Activated T-cell treated with anti-CD3 and anti-CD28 coated beads, Interleukin-2, amount 50 U/mL, for 1 hour (primary cell): ENCODE measurements at regions not wholly inside any gene's neighbourhood (a gene's known extent, or its start where the extent isn't known, plus 50 kb on each side); places are given as distances from the start of the nearest gene placed in this dataset.

Experiments used
- DNase-seq: peaks from one replicate; pipeline ENCODE4 v3.0.0-alpha.2; 2020

GRCh38 chr5:166373817-166374216 lies 1917.6 kb upstream of the WWC1 start:
- no peak for DNase-seq

- DNase-seq, result no peak
These were observed 1913.7 kb upstream of the WWC1 start for GRCh38 chr5:166377756-166378155.

GRCh38 chr5:166379517-166379916 lies 1911.9 kb upstream of the WWC1 start:
- no peak for DNase-seq

- no peak for DNase-seq
These were observed 1909.4 kb upstream of the WWC1 start for GRCh38 chr5:166382031-166382430.

DNA sequence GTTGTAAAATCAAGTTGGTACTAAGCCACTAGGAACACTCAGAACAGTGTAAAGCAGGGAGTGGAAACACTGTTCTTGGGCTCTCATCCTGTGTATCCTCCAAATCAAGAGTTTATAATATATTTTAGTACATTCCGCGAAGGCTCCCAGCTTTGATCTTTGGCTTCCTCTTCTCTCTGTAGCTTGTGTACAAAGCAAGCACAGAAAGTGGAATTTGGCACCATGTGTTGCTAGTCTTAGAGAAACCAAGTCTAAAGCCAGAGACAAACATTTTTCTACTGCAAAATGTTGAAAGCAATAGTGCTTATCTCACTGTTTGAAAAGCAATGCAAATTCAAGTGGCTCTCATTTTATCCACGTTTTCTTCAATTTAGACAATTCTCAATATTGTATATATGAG lies 1893.3 kb upstream of the WWC1 start:
- DNase-seq, result no peak

- no peak for DNase-seq
These were observed 1891.7 kb upstream of the WWC1 start for GRCh38 chr5:166399781-166400180.

DNA sequence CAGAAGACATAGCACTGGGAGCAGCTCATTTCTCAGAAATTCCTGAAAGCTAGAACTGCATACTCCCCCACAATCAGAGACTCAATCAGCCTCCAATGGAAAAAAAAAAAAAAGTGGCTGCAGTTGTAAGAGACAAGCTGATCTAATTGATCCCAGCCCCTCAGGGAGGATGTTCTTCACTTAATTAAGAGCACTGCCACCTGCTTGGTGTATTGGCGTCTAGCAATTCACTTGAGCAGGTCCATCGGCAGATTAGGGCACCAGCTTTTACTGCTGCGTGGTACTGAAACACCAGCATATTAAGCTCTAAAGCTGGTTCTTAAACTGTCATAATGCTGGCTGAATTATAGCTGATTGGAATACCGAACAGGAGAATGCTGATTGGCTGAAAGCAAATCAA lies 1890.1 kb upstream of the WWC1 start:
- no peak for DNase-seq

DNA sequence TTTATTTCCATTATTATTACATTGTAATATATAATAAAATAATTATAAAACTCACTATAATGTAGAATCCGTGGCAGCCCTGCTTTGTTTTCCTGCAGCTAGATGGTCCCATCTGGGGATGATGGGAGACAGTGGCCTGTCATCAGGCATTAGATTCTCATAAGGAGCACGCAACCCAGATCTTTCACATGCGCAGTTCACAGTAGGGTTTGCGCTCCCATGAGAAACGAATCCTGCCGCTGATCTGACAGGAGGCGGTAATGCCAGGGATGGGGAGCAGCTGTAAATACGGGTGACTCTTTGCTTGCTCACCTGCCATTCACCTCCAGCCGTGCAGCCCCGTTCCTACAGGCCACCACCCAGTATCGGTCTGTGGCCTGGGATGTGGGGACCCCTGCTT lies 1879.3 kb upstream of the WWC1 start:
- no peak for DNase-seq

DNA sequence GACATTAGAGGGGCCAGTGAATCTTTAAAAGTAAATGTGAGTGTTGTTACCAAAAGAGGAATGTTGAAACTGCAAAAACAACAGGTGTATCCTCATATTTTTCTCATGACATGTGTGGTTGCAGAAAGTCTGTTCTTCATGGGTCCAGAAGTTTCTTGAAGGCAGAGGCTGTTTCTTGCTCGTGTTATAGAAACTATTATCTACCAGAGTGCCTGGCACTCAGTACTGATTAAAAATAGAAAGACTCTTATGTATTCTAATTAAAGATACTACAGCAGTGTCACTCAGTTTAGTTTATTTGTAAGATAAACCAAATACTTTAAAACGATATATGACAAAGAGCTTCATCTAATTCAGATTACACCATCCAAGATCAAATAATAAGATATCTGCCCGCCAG lies 1864.2 kb upstream of the WWC1 start:
- no peak for DNase-seq

- DNase-seq, result no peak
These were observed 1863.1 kb upstream of the WWC1 start for GRCh38 chr5:166428264-166428803.

DNA sequence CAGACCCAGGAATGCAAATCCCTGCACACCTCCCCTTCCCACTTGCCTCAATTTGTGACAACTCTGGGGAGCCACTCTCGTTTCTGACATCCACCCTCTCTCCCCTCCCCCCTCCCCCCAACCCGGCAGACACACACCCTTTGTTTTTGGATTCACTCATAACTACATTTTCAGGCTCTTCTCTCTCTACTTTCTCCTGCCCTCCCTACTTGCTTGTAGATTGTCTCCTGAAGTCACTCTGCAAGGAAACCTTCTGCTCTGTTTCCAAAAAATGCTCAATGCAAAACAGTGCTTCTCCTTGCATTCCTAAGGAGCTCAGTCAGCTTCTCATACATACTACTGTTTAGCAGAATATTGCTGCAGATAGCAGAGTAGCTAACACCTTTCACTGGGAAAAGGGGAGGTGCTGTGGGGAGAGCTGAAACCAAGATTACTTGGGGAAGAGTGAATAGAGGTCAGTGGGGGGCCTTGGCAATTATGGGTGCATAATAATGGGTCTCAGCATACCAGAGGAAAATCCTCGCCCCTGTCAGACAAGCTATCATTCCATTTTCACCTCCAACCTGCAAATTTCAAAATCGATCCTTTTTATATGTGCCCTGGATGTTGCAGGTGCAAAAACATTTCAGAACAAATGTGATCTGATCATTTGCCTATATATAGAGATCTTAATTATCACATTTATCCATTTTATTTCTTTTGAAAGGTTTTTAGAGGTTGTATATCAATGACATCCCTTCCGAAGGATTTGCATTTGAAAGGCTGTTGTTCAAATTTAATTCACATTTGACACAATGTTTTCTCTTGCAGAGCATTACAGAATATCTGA lies 1860.7 kb upstream of the WWC1 start:
- no peak for DNase-seq

GRCh38 chr5:166431456-166431855 lies 1860.0 kb upstream of the WWC1 start:
- DNase-seq, result no peak

DNA sequence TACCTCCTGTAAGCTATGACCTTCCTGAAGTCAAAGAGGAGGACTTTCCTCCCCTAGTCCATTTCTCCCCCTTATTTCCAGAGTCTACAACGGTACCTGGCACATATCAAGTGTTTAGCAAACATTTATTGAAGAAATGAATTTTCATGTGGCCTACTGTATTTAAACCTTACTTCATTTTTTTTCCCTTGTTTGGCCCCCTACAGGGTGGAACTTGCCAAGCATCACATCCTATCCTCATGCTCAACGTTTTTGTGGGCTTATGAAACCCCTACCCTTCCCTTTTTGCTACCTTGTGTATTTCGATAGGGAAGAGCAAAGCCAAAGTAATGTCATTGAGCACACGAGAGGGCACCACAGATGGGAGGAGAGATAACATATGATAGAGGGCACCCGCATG lies 1857.8 kb upstream of the WWC1 start:
- no peak for DNase-seq

GRCh38 chr5:166436872-166437271 lies 1854.6 kb upstream of the WWC1 start:
- DNase-seq, result no peak

DNA sequence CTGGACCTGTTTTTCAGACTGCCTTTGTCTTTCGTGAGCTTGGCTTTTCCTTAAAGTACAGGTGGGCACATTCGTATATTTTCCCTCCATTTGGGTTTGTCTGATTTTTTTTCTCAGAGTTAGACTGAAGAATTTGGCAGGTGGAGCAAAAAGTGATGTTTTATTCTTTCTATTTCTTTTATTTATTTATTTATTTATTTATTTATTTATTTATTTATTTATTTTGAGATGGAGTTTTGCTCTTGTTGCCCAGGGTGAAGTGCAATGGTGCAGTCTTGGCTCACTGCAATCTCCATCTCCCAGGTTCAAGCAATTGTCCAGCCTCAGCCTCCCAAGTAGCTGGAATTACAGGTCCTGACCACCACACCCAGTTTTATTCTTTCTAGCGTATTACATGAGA lies 1805.1 kb upstream of the WWC1 start:
- no peak for DNase-seq

GRCh38 chr5:166488560-166488959 lies 1802.9 kb upstream of the WWC1 start:
- DNase-seq, result no peak

- DNase-seq, result no peak
These were observed 1798.4 kb upstream of the WWC1 start for GRCh38 chr5:166493040-166493439.

DNA sequence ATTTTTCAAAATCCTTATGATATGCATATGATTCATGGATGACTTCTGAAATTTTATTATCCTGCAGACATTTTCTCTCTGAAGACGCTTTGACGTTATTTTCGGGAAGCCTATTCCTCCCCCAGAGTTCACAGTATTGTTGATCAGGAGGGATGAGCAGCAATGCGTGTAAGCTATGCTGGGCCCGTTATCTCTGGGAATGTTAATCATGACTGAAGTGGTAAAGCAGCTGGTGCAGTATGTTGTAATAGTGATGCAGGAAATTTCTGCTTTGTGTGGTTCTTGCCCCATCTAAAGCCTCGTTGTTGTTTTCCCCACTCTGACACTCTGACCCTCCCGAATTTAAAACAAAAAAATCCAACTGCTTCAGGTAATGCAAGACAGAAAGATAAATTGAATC lies 1797.8 kb upstream of the WWC1 start:
- DNase-seq, result no peak

GRCh38 chr5:166497496-166498104 lies 1793.8 kb upstream of the WWC1 start:
- DNase-seq, result no peak

DNA sequence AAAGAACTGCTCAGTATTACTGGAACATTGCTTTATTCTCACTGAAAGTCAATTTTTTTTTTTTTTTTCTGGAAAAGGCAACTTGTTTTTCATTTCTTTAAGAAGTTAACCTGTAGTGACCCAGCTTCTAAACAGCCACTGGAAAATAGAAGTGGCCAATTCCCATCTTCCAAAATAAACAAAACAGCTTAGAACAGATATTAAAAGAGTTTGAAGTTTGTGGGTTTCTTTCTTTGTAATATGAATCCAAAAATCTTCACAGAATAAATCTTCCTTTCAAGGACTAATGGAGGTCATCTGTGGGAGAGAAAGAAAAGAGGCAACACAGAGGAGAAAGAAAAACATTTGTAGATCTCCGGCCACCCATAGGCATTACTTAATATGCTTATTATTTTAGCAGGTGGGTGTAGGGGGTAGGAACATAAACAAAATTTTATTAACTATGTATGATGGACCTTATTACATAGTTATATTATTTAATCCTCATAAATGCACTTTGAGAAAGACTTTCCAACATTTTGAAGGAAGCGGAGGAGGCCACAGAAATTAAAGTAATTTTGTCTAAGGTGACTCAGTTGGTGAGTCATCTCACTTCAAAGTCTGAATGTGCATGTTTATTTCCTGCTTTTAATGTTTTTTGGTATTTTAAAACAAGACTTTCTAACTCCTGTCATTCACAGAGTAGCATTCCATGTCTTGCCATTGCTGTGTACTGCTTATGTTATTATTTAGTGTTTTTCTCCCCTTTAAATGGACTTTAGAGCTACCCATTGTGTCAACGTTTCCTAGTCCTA lies 1791.8 kb upstream of the WWC1 start:
- DNase-seq, result no peak

GRCh38 chr5:166503506-166503905 lies 1787.9 kb upstream of the WWC1 start:
- DNase-seq, result no peak

DNA sequence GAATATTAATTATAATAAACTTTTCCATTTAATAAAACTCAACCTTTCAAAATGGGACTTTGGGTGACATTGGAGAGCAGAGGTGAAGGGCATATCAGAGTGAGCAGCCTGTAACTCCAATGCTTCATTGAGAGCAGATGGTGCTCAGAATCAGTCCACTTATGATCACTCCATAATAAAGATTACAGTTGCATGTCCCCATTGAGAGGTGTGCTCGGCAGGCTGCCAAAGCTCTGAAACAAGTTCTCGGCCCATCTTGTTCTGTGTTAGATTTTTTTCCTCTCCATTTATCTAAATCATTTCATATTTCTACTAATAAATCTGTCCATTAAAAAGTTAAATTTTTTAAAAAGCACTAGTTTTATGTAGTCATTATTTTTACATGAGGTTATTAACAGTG lies 1786.4 kb upstream of the WWC1 start:
- DNase-seq, result no peak

GRCh38 chr5:166505544-166505943 lies 1785.9 kb upstream of the WWC1 start:
- no peak for DNase-seq
